Esophagus muscularis mucosa (tissue), 4 donors: ENCODE measurements at regions not wholly inside any gene's neighbourhood (a gene's known extent, or its start where the extent isn't known, plus 50 kb on each side); places are given as distances from the start of the nearest gene placed in this dataset.

Experiments used
- DNase-seq: peaks from one replicate; pipeline ENCODE4 v3.0.0-alpha.2; 2017; ENCODE audit errors: extremely low spot score
- H3K27ac ChIP-seq, 4 donors: fragments of 200-600 bp; sonication (generic); replicated peaks in 1 of 4; 1 replicate in 3 of 4; 2 replicates in 1 of 4; pipeline ENCODE4 v1.5.1; 2016 to 2019; ENCODE audit warnings: mild to moderate bottlenecking in 1 of 4
- H3K27me3 ChIP-seq, 4 donors: fragments of 200-600 bp; sonication (generic); one replicate each; pipeline versions ENCODE4 v1.5.1 to v1.6.0; 2016 to 2019
- H3K36me3 ChIP-seq, 4 donors: fragments of 200-600 bp; sonication (generic); one replicate each; pipeline ENCODE4 v1.5.1; 2016 to 2019
- H3K4me1 ChIP-seq, 4 donors: fragments of 200-600 bp; sonication (generic); one replicate each; pipeline ENCODE4 v1.5.1; 2016 to 2019
- H3K4me3 ChIP-seq, 4 donors: fragments of 200-600 bp; sonication (generic); 1 replicate in 2 of 4; 2 replicates in 2 of 4; pipeline ENCODE4 v1.5.1; 2016 to 2019; ENCODE audit warnings: mild to moderate bottlenecking in 4 of 4, moderate library complexity in 1 of 4
- H3K9me3 ChIP-seq, 4 donors: fragments of 200-600 bp; sonication (generic); 1 replicate in 3 of 4; 2 replicates in 1 of 4; pipeline ENCODE4 v1.5.1; 2016 to 2019
- EP300 ChIP-seq: sonication (generic); formaldehyde crosslinking; IDR thresholded peaks from one replicate; pipeline ENCODE4 v1.6.1; 2017; ENCODE audit warnings: antibody characterized with exemption
- POLR2A ChIP-seq: fragments of 450-650 bp; IDR thresholded peaks from one replicate; pipeline ENCODE4 v1.6.1; 2017; ENCODE audit warnings: antibody characterized with exemption, moderate library complexity, mild to moderate bottlenecking, low read depth
- POLR2AphosphoS5 ChIP-seq, 2 donors: sonication (generic); formaldehyde crosslinking; IDR thresholded peaks; one replicate each; pipeline ENCODE4 v1.6.1; 2017; ENCODE audit warnings: antibody characterized with exemption in 2 of 2
- WGBS: methylation state at CpG from one replicate; pipeline ENCODE4 v1.1.5; 2018; 5-methylcytosine and 5-hydroxymethylcytosine counted together
- intact Hi-C: fragments of 100-400 bp; cut with DNase I; formaldehyde crosslinking; loops from one replicate; pipeline ENCODE4 v1.15.1; 2023
- TF ChIP-seq, protein P1 (sequence below), 3 experiments: fragments of 200-600 bp in 2 of 3; fragments of 450-650 bp in 1 of 3; sonication (generic) in 2 of 3; IDR thresholded peaks; one replicate each; pipeline ENCODE4 v1.5.1; 2017 to 2019; ENCODE audit warnings: antibody characterized with exemption in 3 of 3, mild to moderate bottlenecking in 2 of 3, moderate library complexity in 1 of 3

DNA sequence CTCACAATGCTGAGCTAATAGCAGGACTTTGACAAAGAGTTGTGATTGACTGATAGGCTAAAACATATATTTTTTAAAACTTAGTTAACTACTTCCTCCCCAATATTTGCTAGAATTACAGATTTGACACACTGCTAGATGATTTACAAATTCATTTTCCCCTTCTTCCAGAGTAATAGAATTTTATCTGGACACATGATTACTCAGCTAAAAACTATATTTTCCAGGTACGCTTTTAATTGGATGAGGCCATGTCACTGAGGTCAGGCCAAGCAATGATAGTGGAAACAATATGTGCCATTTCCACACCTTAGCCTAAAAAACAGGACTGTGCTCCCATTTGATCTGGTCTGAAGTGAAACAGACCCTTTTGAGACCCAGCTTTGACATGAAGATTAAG, 193.3 kb upstream of the PGRMC2 start:
- 100% methylated on average over 1 of the region's 1 CpG for WGBS
- DNase-seq = no peak
- Histone ChIP-seq H3K36me3 (no peaks in the 10 kb centered on the region), H3K27ac (no peak overlapping the region), H3K4me1 (no peaks in the 10 kb centered on the region), H3K4me3 (no peak overlapping the region), H3K27me3 (no peaks in the 10 kb centered on the region), H3K9me3 (no peaks in the 10 kb centered on the region)
- intact Hi-C loops = no loop called here
- TF ChIP-seq POLR2A = no peak
- no peak for TF ChIP-seq POLR2AphosphoS5 (IDR thresholded peaks at IDR 0.05)
- TF ChIP-seq, protein P1, sequence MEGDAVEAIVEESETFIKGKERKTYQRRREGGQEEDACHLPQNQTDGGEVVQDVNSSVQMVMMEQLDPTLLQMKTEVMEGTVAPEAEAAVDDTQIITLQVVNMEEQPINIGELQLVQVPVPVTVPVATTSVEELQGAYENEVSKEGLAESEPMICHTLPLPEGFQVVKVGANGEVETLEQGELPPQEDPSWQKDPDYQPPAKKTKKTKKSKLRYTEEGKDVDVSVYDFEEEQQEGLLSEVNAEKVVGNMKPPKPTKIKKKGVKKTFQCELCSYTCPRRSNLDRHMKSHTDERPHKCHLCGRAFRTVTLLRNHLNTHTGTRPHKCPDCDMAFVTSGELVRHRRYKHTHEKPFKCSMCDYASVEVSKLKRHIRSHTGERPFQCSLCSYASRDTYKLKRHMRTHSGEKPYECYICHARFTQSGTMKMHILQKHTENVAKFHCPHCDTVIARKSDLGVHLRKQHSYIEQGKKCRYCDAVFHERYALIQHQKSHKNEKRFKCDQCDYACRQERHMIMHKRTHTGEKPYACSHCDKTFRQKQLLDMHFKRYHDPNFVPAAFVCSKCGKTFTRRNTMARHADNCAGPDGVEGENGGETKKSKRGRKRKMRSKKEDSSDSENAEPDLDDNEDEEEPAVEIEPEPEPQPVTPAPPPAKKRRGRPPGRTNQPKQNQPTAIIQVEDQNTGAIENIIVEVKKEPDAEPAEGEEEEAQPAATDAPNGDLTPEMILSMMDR (IDR thresholded peaks at IDR 0.05) = no peak
- TF ChIP-seq EP300 = no peak

DNA sequence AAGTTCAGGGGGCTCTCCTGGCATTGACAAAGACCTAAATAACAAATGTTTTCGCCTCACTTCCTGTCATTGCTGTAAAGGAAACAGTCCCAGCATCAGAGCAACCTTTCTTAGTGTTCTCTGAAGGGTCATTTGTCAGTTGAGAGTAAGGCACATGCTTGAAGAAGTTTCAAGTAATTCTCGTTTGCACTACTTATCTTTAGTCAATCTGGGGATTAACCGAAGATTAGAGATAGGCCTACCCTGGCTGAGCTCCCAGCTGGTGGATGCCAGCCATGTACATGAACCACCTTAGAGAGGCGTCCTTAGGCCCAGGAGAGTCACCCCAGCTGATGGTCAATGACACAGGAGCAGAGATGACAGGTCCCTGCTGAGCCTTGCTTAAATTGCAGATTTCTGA, 189.9 kb upstream of the PGRMC2 start:
- Histone ChIP-seq H3K4me1 (no peaks in the 10 kb centered on the region), H3K27me3 (no peaks in the 10 kb centered on the region), H3K27ac (no peak overlapping the region), H3K36me3 (no peaks in the 10 kb centered on the region), H3K9me3 (no peaks in the 10 kb centered on the region), H3K4me3 (no peak overlapping the region)
- TF ChIP-seq, protein P1 (IDR thresholded peaks at IDR 0.05) = no peak
- TF ChIP-seq EP300 (no peak), POLR2A (no peak)
- DNase-seq = no peak
- 39% methylated on average over 4 of the region's 4 CpGs for WGBS
- intact Hi-C loops = no loop called here

DNA sequence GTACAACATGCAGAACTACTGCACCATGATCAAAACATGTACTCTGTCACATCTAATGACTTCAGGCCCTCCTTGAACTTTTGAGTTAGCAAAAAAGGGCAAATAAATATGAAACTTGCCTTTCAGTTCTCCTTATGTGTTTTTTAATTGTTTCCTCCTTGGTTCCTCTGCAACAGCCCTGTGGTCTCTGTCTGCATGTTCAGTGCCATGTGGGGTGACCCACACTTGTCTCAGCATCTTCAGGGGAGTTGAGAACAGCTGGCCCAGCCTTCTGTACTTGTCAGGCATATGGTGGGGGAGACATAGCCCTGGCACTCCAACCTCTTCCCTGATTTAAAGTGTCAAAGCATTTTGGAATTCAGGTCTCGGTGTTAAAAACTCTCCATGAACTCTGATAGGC, 188.0 kb upstream of the PGRMC2 start:
- no peaks in the 10 kb centered on the region for H3K9me3 ChIP-seq
- no peaks in the 10 kb centered on the region for H3K4me1 ChIP-seq
- no peak for TF ChIP-seq POLR2AphosphoS5 (IDR thresholded peaks at IDR 0.05)
- TF ChIP-seq, protein P1 (IDR thresholded peaks at IDR 0.05) = no peak
- TF ChIP-seq POLR2A = no peak
- no peak for TF ChIP-seq EP300
- WGBS = 89% methylated on average over 1 of the region's 1 CpG
- DNase-seq = no peak
- H3K36me3 ChIP-seq = no peaks in the 10 kb centered on the region
- intact Hi-C loops = no loop called here
- H3K27ac ChIP-seq = no peak overlapping the region
- H3K4me3 ChIP-seq = no peak overlapping the region
- no peaks in the 10 kb centered on the region for H3K27me3 ChIP-seq

DNA sequence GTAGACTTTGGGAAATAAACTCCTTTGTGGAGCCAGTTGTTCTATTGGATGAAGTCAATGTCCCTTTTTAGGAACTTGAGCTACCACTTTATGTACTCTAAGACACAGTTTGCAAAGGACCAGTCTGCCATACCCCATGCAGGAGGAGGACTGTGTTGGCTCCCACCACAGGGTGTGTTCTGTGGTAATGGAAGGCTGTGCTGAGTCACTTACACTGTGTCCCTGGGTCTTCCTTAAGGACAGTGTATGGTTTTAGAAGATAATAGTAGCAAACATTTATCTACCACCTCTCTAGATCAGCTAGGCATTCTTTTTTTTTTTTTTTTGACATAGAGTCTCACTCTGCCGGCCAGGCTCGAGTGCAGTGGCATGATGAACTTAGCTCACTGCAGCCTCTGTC, 184.0 kb upstream of the PGRMC2 start:
- TF ChIP-seq POLR2AphosphoS5 (IDR thresholded peaks at IDR 0.05) (no peak), EP300 (no peak), POLR2A (no peak)
- TF ChIP-seq, protein P1 (IDR thresholded peaks at IDR 0.05) = no peak
- no peak overlapping the region for H3K27ac ChIP-seq
- WGBS = 100% methylated on average over 2 of the region's 2 CpGs
- H3K4me3 ChIP-seq = no peak overlapping the region
- intact Hi-C loops = no loop called here
- DNase-seq = no peak
- H3K36me3 ChIP-seq = no peaks in the 10 kb centered on the region
- H3K27me3 ChIP-seq = no peaks in the 10 kb centered on the region
- H3K9me3 ChIP-seq = no peaks in the 10 kb centered on the region
- H3K4me1 ChIP-seq = peaks cover 9 to 17% (median 14%) of the 10 kb centered on the region in 4 donors

DNA sequence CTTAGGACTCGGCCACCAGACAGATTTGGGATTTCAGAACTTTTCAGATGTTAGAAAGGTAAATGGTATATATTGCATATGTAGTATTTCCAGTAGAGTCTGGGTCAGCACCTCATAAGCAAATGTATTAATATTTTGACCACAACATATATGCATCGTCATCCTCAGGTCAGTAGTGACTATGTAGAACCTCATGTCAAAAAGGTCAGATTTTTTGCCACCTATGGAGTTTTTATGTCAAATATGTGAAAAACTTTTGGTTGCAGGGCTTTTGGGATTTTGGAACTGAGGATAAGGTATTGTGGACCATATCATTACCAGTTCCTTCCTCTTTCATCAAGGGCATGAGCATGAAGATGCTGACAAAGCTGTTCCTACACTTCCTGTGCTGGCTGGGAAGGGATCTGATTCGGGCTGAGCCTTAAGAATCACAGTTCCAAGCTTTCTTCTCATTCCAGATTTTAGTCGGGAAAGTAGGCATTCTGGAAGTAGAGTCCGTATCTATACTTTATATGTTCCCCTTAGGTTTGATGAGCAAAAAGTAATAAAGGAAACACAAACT, 183.0 kb upstream of the PGRMC2 start:
- no peaks in the 10 kb centered on the region for H3K36me3 ChIP-seq
- intact Hi-C loops = no loop called here
- peaks cover 9 to 17% (median 14%) of the 10 kb centered on the region in 4 donors for H3K4me1 ChIP-seq
- H3K4me3 ChIP-seq = no peak overlapping the region
- DNase-seq = no peak
- H3K9me3 ChIP-seq = no peaks in the 10 kb centered on the region
- no peak overlapping the region for H3K27ac ChIP-seq
- WGBS = 82% methylated on average over 5 of the region's 5 CpGs
- TF ChIP-seq POLR2AphosphoS5 (IDR thresholded peaks at IDR 0.05) (no peak), EP300 (no peak), POLR2A (no peak)
- TF ChIP-seq, protein P1 (IDR thresholded peaks at IDR 0.05) = no peak
- no peaks in the 10 kb centered on the region for H3K27me3 ChIP-seq
